ENCODE measurements at regions not wholly inside any gene's neighbourhood (a gene's known extent, or its start where the extent isn't known, plus 50 kb on each side); places are given as distances from the start of the nearest gene placed in this dataset.

DNA sequence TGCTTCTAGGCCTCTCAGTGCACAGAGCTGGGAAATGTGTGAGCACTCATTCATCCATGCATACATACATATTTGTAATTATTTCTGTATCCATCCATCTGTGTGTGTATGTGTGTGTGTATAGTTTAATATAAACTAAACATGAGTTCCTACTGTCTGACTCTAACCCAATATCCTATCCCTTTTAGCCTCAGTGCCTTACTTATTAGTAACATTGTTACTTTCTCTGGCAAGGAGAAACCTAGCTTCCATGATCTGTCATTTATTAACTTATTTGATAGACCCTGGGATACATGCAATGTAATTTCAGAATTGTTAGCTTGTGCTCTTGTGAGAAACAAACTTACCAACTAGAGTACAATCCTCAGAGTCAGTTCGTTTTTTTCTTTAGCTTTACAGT is 59.0 kb upstream of the WSCD1 start:
- Histone ChIP-seq H3K9me2 (replicated peaks; ENCODE audit: insufficient read depth, low read length) (no peaks in the 10 kb centered on the region), H3K4me2 (ENCODE audit: low read depth, low read length, poor library complexity, severe bottlenecking) (no peak overlapping the region), H3K27me3 (ENCODE audit: low read length) (no peaks in the 10 kb centered on the region), H3K4me3 (ENCODE audit: low read length) (no peak overlapping the region), H3K9me3 (ENCODE audit: low read length) (no peaks in the 10 kb centered on the region), H4K20me1 (ENCODE audit: insufficient read depth, low read depth, low read length) (no peaks in the 10 kb centered on the region), H3K36me3 (ENCODE audit: insufficient read depth, low read length) (no peaks in the 10 kb centered on the region), H3K79me2 (ENCODE audit: low read length) (no peaks in the 10 kb centered on the region), H3K4me1 (ENCODE audit: low read length) (no peaks in the 10 kb centered on the region), H2AFZ (ENCODE audit: low read length) (no peak overlapping the region), H3K9ac (ENCODE audit: low read length) (no peak overlapping the region), H3K27ac (ENCODE audit: low read length) (no peak overlapping the region)
- DNase-seq = no peak

DNA sequence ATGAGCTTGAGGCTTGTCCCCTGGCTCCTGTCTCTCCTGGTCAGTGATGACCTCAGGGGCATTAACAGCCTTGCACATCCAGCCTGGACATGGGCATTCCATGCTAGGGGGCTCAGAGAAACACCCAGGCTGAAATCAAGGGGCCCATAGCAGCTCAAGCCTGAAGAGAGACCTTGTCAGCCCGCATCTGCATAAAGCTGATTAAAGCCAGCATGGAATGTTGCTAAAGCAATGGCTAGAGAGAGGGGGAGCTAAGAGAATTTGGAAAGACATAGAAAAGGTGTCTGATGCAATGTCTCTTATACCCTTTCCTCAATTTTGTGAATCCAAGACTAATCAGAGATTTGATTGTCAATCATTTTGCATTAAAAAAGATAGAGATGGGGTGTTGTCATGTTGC is 51.4 kb upstream of the WSCD1 start:
- H3K27ac ChIP-seq (ENCODE audit: low read length) = no peak overlapping the region
- DNase-seq = no peak
- no peaks in the 10 kb centered on the region for H3K9me2 ChIP-seq (replicated peaks; ENCODE audit: insufficient read depth, low read length)
- H3K9ac ChIP-seq (ENCODE audit: low read length) = no peak overlapping the region
- H3K4me3 ChIP-seq (ENCODE audit: low read length) = no peak overlapping the region
- no peak overlapping the region for H2AFZ ChIP-seq (ENCODE audit: low read length)
- no peak overlapping the region for H3K4me2 ChIP-seq (ENCODE audit: low read depth, low read length, poor library complexity, severe bottlenecking)
- H4K20me1 ChIP-seq (ENCODE audit: insufficient read depth, low read depth, low read length) = no peaks in the 10 kb centered on the region
- no peaks in the 10 kb centered on the region for H3K27me3 ChIP-seq (ENCODE audit: low read length)
- H3K36me3 ChIP-seq (ENCODE audit: insufficient read depth, low read length) = no peaks in the 10 kb centered on the region
- no peaks in the 10 kb centered on the region for H3K9me3 ChIP-seq (ENCODE audit: low read length)
- no peaks in the 10 kb centered on the region for H3K79me2 ChIP-seq (ENCODE audit: low read length)
- H3K4me1 ChIP-seq (ENCODE audit: low read length) = no peaks in the 10 kb centered on the region

DNA sequence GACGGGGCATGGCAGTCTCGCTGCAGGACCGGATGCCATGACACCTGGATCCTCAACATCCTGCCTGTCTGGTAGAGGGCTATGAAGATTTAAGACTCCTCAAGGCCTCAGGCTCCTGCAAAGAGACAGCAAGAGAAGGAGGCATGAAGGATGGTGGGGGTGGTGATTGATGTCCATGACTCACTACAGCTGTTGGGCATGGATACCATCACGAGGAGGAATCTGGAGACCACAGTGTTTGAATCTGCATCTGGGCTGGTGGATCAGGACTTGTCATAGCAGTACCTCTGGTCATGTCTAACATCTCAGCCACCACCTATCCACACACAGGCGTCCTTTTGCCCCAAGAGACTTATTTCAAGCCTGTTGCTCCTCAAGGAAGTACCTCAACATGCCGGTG is 50.2 kb upstream of the WSCD1 start:
- no peaks in the 10 kb centered on the region for H3K79me2 ChIP-seq (ENCODE audit: low read length)
- H3K4me1 ChIP-seq (ENCODE audit: low read length) = no peaks in the 10 kb centered on the region
- H3K4me2 ChIP-seq (ENCODE audit: low read depth, low read length, poor library complexity, severe bottlenecking) = no peak overlapping the region
- DNase-seq = no peak
- no peaks in the 10 kb centered on the region for H3K9me2 ChIP-seq (replicated peaks; ENCODE audit: insufficient read depth, low read length)
- H3K4me3 ChIP-seq (ENCODE audit: low read length) = no peak overlapping the region
- H4K20me1 ChIP-seq (ENCODE audit: insufficient read depth, low read depth, low read length) = no peaks in the 10 kb centered on the region
- H2AFZ ChIP-seq (ENCODE audit: low read length) = no peak overlapping the region
- no peaks in the 10 kb centered on the region for H3K36me3 ChIP-seq (ENCODE audit: insufficient read depth, low read length)
- no peak overlapping the region for H3K27ac ChIP-seq (ENCODE audit: low read length)
- H3K9me3 ChIP-seq (ENCODE audit: low read length) = no peaks in the 10 kb centered on the region
- H3K9ac ChIP-seq (ENCODE audit: low read length) = no peak overlapping the region
- H3K27me3 ChIP-seq (ENCODE audit: low read length) = no peaks in the 10 kb centered on the region

DNA sequence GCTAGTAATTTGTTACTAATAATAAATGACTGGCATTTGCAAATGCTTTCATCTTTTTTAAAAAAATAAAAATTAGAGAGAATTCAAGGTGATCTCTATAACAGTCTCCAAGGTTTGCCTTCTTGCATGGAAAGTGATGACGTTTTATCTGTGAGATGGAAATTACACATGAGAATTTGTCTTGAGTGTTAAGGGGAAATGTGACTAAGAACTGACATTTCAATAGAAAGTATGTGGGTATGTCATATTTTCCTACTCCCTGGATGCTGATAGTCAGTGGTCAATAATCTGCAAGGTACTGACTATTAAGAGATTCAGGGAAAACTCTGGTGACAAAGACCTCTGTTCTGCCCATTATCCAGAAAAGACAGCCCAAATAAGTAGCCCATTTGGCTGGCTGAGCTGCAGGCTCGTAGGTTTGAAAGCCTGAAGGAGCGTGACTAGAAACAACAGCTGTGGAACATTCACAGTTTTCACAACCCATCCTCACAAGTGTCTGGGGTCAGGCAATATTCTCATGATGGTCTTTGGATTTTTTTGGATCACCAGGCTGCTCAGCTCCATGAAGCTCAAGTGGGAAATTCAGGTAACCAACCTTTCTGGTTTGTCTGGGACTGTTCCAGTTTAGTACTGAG is 49.7 kb upstream of the WSCD1 start:
- H3K9me3 ChIP-seq (ENCODE audit: low read length) = no peaks in the 10 kb centered on the region
- no peak overlapping the region for H3K9ac ChIP-seq (ENCODE audit: low read length)
- H3K4me2 ChIP-seq (ENCODE audit: low read depth, low read length, poor library complexity, severe bottlenecking) = no peak overlapping the region
- no peak overlapping the region for H2AFZ ChIP-seq (ENCODE audit: low read length)
- no peaks in the 10 kb centered on the region for H4K20me1 ChIP-seq (ENCODE audit: insufficient read depth, low read depth, low read length)
- H3K27ac ChIP-seq (ENCODE audit: low read length) = no peak overlapping the region
- no peak for DNase-seq
- H3K79me2 ChIP-seq (ENCODE audit: low read length) = no peaks in the 10 kb centered on the region
- no peaks in the 10 kb centered on the region for H3K9me2 ChIP-seq (replicated peaks; ENCODE audit: insufficient read depth, low read length)
- no peak overlapping the region for H3K4me3 ChIP-seq (ENCODE audit: low read length)
- H3K4me1 ChIP-seq (ENCODE audit: low read length) = no peaks in the 10 kb centered on the region
- H3K27me3 ChIP-seq (ENCODE audit: low read length) = no peaks in the 10 kb centered on the region
- H3K36me3 ChIP-seq (ENCODE audit: insufficient read depth, low read length) = no peaks in the 10 kb centered on the region

Data from Karpas-422 (cell line).